NCI-H2227 treated with DMSO at 0.1 percent for 48 hours (cell line): ENCODE measurements at regions not wholly inside any gene's neighbourhood (a gene's known extent, or its start where the extent isn't known, plus 50 kb on each side); places are given as distances from the start of the nearest gene placed in this dataset.

Experiments
- DNase-seq: peaks from one replicate; lab custom pipeline; 2025; lab: John Stamatoyannopoulos, UW

- DNase-seq = no peak
Observed at GRCh38 chr16:11401161-11402050, 56.1 kb downstream of the RMI2 start.

DNA sequence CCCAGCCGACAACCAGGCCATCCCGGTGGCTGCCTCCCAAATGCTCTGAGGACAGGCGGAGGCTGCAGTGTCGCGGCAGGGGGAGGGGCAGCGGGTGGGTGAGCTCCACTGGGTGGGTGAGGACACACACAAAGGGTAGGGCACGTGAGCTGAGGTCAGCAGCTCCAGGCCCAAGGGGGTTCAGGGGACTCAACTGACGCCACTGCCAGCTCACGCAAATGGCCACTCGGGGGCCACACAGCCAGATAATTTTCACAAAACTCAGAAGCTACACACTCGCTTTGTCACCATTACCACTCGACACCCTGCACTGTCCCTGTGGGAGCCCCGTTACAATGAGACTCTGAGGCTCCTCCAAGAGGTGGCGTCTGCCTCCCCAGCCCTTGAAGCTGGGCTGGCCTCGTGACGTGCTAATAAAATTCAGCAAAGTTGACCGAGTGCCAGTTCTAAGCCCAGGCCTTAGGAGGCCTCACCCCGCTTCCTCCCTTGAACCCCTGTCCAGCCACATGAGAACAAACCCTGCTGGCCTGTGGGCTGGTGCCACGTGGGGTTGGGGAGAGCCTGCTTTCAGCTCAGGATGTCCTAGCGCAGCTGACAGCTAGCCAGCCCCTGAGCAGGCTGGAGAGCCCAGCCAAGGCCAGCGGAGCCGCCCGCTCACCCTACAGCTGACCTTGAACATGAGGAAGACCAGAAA, 56.9 kb downstream of the RMI2 start:
- no peak for DNase-seq

DNA sequence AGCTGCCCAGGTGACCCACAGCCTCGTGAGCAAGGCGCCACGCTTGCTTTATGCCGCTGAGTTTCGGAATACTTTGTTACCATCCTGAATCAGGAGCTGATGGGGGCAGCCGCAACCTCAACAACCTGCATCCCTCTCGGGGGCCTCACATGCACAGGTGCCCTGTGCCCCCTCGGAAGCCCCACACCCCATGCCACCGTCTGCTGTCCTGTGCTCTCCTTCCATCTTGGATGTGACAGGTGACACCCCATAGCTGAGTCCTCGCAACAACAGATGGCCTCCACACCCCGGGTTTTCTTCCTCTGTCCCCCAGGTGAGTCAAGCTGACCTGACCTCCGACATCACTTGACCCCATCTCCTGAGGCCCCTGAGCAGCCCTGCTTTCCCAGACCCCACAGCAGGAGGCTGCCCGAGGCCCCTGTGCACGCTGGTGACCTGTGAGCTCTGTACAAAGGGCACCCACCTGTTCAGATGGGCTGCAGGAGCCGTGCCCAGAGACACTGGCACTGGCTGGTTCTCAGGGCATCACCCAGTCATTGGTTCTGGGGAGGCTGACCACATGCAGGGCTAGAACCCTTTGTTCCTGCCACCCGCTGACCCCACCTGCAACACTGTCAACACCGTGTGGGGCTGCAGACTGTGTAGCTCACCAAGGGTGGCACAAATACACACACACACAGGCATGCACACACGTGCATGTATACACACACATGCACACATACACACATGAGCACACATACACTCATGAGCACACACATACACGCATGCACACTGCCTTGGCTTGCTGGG, 57.7 kb downstream of the RMI2 start:
- DNase-seq = no peak

GRCh38 chr16:11403534-11403795, 58.2 kb downstream of the RMI2 start:
- DNase-seq = no peak

- DNase-seq = no peak
Observed at GRCh38 chr16:11403920-11404319, 58.7 kb downstream of the RMI2 start.

DNA sequence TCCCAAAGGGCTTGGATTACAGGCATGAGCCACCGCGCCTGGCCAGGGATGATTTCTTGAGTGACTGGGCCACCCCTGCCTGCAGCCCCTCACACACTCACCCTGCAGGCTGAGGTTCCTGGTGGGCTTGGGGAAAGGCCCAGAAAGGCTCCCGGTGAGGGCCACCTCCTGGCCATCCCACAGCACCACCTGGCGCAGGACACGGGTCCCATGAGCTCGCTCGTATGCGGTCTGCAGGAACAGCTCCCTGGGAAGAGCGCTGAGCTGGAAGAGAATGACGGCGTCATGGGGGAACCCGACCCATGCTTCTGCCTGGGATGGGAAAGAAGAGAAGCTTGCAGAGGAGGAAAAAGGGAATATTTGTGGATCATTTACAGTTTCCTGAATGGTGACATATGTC, 59.3 kb downstream of the RMI2 start:
- DNase-seq = no peak

DNA sequence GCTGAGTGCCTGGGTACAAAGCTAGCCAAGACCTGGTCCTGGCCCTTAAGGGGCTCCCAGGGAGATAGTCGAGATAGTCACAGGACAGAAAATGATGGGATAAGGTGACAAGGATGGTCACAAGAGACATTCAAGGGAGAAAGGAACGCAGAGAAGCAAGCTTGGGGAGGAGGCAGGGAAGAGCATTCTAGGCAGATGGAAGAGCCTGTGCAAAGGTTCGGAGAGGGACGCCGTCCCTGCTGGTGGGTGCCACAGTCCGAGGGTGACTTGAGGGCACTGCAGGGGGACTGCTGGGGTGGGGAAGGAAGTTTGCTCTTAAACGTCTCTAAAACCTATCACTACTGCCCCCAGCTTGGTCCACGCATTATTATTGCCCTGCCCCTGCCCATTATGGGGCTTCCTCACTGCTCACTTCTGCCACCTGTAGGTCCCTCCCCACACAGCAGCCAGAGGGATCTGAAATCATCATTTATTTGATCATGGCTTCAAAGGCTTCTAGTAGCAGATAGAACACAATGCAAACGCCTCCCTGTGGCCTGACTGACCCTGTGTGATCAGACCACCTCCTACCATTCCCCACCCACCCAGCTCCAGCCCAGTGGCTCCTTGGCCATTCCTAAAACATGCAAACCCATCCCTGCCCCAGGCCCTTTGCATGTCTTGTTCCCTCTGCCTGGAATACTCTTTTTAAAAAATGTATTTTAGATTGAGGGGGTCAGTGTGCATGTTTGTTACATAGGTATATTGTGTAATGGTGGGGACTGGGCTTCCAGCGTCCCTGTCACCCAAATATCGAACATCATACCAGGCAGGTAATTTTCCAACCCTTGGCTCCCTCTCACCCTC, 60.3 kb downstream of the RMI2 start:
- no peak for DNase-seq

GRCh38 chr16:11406177-11406560, 60.9 kb downstream of the RMI2 start:
- DNase-seq = no peak

DNA sequence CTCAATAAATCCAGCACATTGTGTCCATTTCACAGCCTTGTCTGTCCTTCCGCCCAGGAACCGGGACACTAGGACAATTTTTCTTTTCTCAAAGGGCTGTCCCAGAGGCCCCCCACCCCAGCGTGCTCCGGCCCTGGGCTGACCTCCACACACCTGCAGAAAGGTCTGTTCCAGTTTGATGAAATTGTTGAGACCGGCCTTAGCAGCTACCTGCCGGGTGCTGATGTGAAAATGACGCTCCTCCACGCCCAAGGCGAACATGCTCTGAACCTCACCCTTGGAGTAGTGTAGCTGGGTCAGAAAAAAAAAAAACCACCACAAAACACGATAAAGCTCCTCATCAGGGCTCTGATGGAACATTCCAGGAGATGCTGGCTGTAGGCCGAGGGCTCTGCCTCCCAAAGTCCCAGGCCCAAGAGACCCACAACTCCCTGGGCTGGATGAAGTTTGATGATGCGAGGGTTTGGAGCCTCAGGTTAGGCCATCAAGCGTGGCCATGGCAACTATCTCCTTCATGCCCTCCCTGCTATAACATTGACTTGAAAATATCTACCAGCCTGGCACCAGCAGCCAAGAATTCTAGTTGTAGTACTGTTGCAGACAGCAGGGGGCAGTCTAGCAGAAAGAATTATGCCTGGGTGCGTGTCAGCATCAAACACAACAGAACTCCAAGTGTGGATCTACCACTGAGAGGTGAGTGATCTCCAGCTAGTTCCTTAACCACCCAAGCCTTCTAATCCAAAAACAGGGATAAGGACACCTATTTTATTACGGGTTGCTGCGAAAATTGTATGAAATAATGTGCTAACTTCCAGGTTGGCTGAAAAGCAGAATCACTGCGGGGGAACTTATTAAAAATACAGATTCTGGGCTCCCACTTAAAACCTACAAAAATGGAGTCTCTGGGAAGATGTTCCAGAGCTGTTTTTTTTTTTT, 62.1 kb downstream of the RMI2 start:
- DNase-seq = peak; percentile 71

- DNase-seq = no peak
Observed at GRCh38 chr16:11408216-11408615, 63.0 kb downstream of the RMI2 start.

GRCh38 chr16:11409398-11409797, 64.1 kb downstream of the RMI2 start:
- no peak for DNase-seq

- no peak for DNase-seq
Observed at GRCh38 chr16:11410376-11411058, 65.3 kb downstream of the RMI2 start.

- DNase-seq = no peak
Observed at GRCh38 chr16:11411059-11411550, 65.8 kb downstream of the RMI2 start.

- no peak for DNase-seq
Observed at GRCh38 chr16:11412175-11412904, 67.1 kb downstream of the RMI2 start.

- no peak for DNase-seq
Observed at GRCh38 chr16:11412965-11413887, 68.0 kb downstream of the RMI2 start.

DNA sequence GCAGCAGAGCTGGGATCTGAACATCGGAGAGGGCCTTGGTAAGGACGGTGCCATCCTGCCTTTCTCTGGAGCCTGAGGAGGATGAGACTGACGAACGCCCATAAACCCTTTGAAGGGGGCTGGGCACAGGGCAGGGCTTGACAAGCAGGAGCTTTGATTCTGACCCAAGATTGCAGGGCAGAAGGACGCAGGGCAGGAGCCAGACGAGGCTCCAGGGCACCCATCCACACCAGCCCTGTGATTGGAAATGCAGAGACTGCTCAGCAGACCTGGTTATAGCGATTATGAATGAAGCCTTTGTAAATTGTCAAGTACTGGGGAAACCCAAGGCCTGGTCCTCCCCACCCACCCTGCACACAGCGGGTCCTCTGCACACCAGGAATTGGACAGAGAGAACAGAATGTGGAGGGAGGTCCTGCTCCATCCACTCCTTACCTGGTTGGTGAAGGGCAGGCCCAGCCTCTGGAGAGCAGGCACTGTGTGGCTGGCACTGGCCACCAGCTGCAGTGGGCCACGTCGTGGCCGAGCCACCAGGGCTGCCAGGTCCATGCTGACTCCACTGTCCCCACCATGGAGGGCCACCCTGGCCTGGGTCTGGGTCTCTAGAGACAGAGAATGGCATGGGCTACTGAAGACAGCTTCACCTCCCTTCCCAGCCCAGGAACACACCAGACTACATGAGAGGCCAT, 68.8 kb downstream of the RMI2 start:
- no peak for DNase-seq
